Fibroblast of peridontal ligament (primary cell): ENCODE measurements at regions not wholly inside any gene's neighbourhood (a gene's known extent, or its start where the extent isn't known, plus 50 kb on each side); places are given as distances from the start of the nearest gene placed in this dataset.
A peak's percentile ranks its signal among the peaks of the same experiment; 100 is the strongest.

ENCODE experiments used
- DNase-seq: peaks from one replicate; pipeline ENCODE4 v3.0.0-alpha.2; 2010; ENCODE audit errors: extremely low read depth

- no peak for DNase-seq
Observed at GRCh38 chr6:125544819-125545218, 204.6 kb upstream of the HEY2 start.

- peak; percentile 27 for DNase-seq
Observed at GRCh38 chr6:125546841-125547251, 202.6 kb upstream of the HEY2 start.

GRCh38 chr6:125547381-125547780 lies 202.1 kb upstream of the HEY2 start:
- no peak for DNase-seq

GRCh38 chr6:125549202-125549884 lies 200.1 kb upstream of the HEY2 start:
- DNase-seq: no peak

- DNase-seq: no peak
Observed at GRCh38 chr6:125550892-125551291, 198.5 kb upstream of the HEY2 start.

GRCh38 chr6:125552819-125553218 lies 196.6 kb upstream of the HEY2 start:
- DNase-seq: no peak

- DNase-seq: peak; percentile 5
Observed at GRCh38 chr6:125554456-125554855, 195.0 kb upstream of the HEY2 start.

- no peak for DNase-seq
Observed at GRCh38 chr6:125558241-125558843, 191.1 kb upstream of the HEY2 start.

GRCh38 chr6:125558907-125559306 lies 190.5 kb upstream of the HEY2 start:
- DNase-seq: no peak

GRCh38 chr6:125562156-125562555 lies 187.3 kb upstream of the HEY2 start:
- DNase-seq: peak; percentile 2

GRCh38 chr6:125564941-125565340 lies 184.5 kb upstream of the HEY2 start:
- DNase-seq: no peak

- DNase-seq: no peak
Observed at GRCh38 chr6:125567407-125567806, 182.0 kb upstream of the HEY2 start.

- no peak for DNase-seq
Observed at GRCh38 chr6:125568609-125569008, 180.8 kb upstream of the HEY2 start.

GRCh38 chr6:125570526-125570925 lies 178.9 kb upstream of the HEY2 start:
- DNase-seq: no peak

- no peak for DNase-seq
Observed at GRCh38 chr6:125571207-125571755, 178.2 kb upstream of the HEY2 start.

- DNase-seq: no peak
Observed at GRCh38 chr6:125574604-125575003, 174.8 kb upstream of the HEY2 start.

- no peak for DNase-seq
Observed at GRCh38 chr6:125577124-125577662, 172.2 kb upstream of the HEY2 start.

GRCh38 chr6:125584468-125584939 lies 164.9 kb upstream of the HEY2 start:
- peak; percentile 18 for DNase-seq

GRCh38 chr6:125585470-125585869 lies 164.0 kb upstream of the HEY2 start:
- DNase-seq: no peak

- DNase-seq: no peak
Observed at GRCh38 chr6:125586074-125586473, 163.4 kb upstream of the HEY2 start.

- DNase-seq: no peak
Observed at GRCh38 chr6:125586605-125587004, 162.8 kb upstream of the HEY2 start.

- no peak for DNase-seq
Observed at GRCh38 chr6:125587666-125588632, 161.5 kb upstream of the HEY2 start.
